WTC11 (cell line): ENCODE measurements at regions not wholly inside any gene's neighbourhood (a gene's known extent, or its start where the extent isn't known, plus 50 kb on each side); places are given as distances from the start of the nearest gene placed in this dataset.
A peak's percentile ranks its signal among the peaks of the same experiment; 100 is the strongest.

Source experiments
- ATAC-seq: fragments of 200-7000 bp; cut with Tn5 transposase; 2 replicates; pipeline ENCODE4 v1.10.0; 2021; ENCODE audit warnings: mild to moderate bottlenecking, moderate library complexity
- CTCF ChIA-PET: fragments of 300-600 bp; sonication (Branson Sonifier 250); formaldehyde crosslinking; loops from one replicate; lab custom pipeline; 2021; ENCODE audit warnings: antibody characterized with exemption; lab: Charles Lee
- POLR2A ChIA-PET: fragments of 350-600 bp; sonication (Branson Sonifier 250); formaldehyde crosslinking; loops from one replicate; lab custom pipeline; 2021; ENCODE audit warnings: antibody characterized with exemption; lab: Charles Lee
- DNase-seq: peaks from one replicate; pipeline ENCODE4 v3.0.0; 2021; ENCODE audit warnings: low spot score
- H3K27ac Mint-ChIP-seq: 2 replicates; pipeline ENCODE4 v1.8.0; 2021; ENCODE audit warnings: mixed read lengths
- H3K27me3 Mint-ChIP-seq: 2 replicates; pipeline ENCODE4 v1.8.0; 2021; ENCODE audit warnings: low read depth, mild to moderate bottlenecking, moderate library complexity, mixed read lengths
- H3K36me3 Mint-ChIP-seq: 2 replicates; pipeline ENCODE4 v1.8.0; 2021; ENCODE audit warnings: mixed read lengths
- H3K4me1 Mint-ChIP-seq: 2 replicates; pipeline ENCODE4 v1.8.0; 2022; ENCODE audit warnings: mixed read lengths
- H3K4me3 Mint-ChIP-seq: 2 replicates; pipeline ENCODE4 v1.8.0; 2021; ENCODE audit warnings: mild to moderate bottlenecking, moderate library complexity, mixed read lengths
- H3K9me3 Mint-ChIP-seq: 2 replicates; pipeline ENCODE4 v1.8.0; 2021; ENCODE audit warnings: mixed read lengths
- ATF3 ChIP-seq: sonication (generic); formaldehyde crosslinking; conservative IDR thresholded peaks from 2 replicates; pipeline ENCODE4 v1.8.1; 2022; ENCODE audit warnings: mild to moderate bottlenecking, missing genetic modification reagents
- CDX4 ChIP-seq: fragments of 250-450 bp; sonication (Bioruptor Pico); IDR thresholded peaks from 2 replicates; pipeline ENCODE4 v1.9.0; 2021; ENCODE audit warnings: moderate library complexity, mild to moderate bottlenecking, inconsistent platforms, borderline replicate concordance
- CREM ChIP-seq: sonication (generic); formaldehyde crosslinking; IDR thresholded peaks from 2 replicates; pipeline ENCODE4 v1.8.1; 2022; ENCODE audit warnings: mild to moderate bottlenecking, missing genetic modification reagents, moderate library complexity
- GABPB1 ChIP-seq: sonication (generic); formaldehyde crosslinking; IDR thresholded peaks from 2 replicates; pipeline ENCODE4 v1.8.1; 2023; ENCODE audit warnings: mild to moderate bottlenecking, missing genetic modification reagents
- GTF2I ChIP-seq: fragments of 250-450 bp; sonication (Bioruptor Pico); conservative IDR thresholded peaks from 2 replicates; pipeline ENCODE4 v1.4.0; 2021; ENCODE audit warnings: mild to moderate bottlenecking
- JUN ChIP-seq: sonication (generic); formaldehyde crosslinking; IDR thresholded peaks from 2 replicates; pipeline ENCODE4 v1.8.0; 2023; ENCODE audit warnings: mild to moderate bottlenecking, missing genetic modification reagents
- MAX ChIP-seq: sonication (generic); formaldehyde crosslinking; IDR thresholded peaks from 2 replicates; pipeline ENCODE4 v1.8.0; 2022; ENCODE audit warnings: mild to moderate bottlenecking, missing genetic modification reagents
- NR2C2 ChIP-seq: sonication (generic); formaldehyde crosslinking; IDR thresholded peaks from 2 replicates; pipeline ENCODE4 v1.8.0; 2022; ENCODE audit warnings: mild to moderate bottlenecking, missing genetic modification reagents
- TP53 ChIP-seq: sonication (generic); formaldehyde crosslinking; IDR thresholded peaks from 2 replicates; pipeline ENCODE4 v1.8.1; 2023; ENCODE audit warnings: mild to moderate bottlenecking, missing genetic modification reagents
- ZMAT4 ChIP-seq: fragments of 250-450 bp; sonication (Bioruptor Pico); IDR thresholded peaks from 2 replicates; pipeline ENCODE4 v1.9.0; 2021; ENCODE audit warnings: mild to moderate bottlenecking
- ZNF121 ChIP-seq: sonication (generic); formaldehyde crosslinking; IDR thresholded peaks from 2 replicates; pipeline ENCODE4 v1.8.0; 2023; ENCODE audit warnings: missing genetic modification reagents
- ZNF138 ChIP-seq: sonication (generic); formaldehyde crosslinking; conservative IDR thresholded peaks from 2 replicates; pipeline ENCODE4 v1.8.1; 2022; ENCODE audit warnings: mild to moderate bottlenecking, moderate library complexity, missing genetic modification reagents
- ZNF423 ChIP-seq: fragments of 250-450 bp; sonication (Bioruptor Pico); IDR thresholded peaks from 2 replicates; pipeline ENCODE4 v2.1.2; 2022; ENCODE audit warnings: mild to moderate bottlenecking, moderate library complexity
- TF ChIP-seq, protein P1 (sequence below): fragments of 250-450 bp; sonication (Bioruptor Pico); IDR thresholded peaks from 2 replicates; pipeline ENCODE4 v1.9.0; 2021; ENCODE audit warnings: mild to moderate bottlenecking, borderline replicate concordance

DNA sequence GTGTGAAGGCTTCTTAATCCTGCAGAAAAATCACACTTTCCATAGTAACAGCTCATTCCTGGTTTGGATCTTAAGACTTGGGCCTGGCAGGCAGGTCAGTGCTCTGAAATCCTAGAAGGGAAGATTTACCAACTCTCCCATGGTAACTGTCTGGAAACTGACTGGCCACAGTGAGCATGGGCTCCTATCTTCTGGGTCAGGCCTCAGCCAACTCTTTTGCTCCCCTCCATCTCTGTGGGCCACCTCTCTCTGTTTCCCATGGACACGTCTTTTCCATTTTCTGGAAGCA is 86.7 kb downstream of the ACAA2 start:
- no peaks in the 10 kb centered on the region for H3K9me3 Mint-ChIP-seq
- H3K4me3 Mint-ChIP-seq = no peak overlapping the region
- H3K27ac Mint-ChIP-seq = peak overlapping the region; percentile 98
- DNase-seq = no peak
- peaks cover 37% of the 10 kb centered on the region for H3K4me1 Mint-ChIP-seq
- POLR2A ChIA-PET = interaction anchor here (1.5 kb wide), 1 partner anchor 114 kb away, joined by 5 read pairs; no protein-coding TSS in a partner anchor
- TF ChIP-seq NR2C2 (CRISPR knock-in tag) (no peak), MAX (CRISPR knock-in tag) (0 out of 2 replicates have a peak, but pooled peaks have one; percentile 1)
- H3K27me3 Mint-ChIP-seq = no peaks in the 10 kb centered on the region
- CTCF ChIA-PET = interaction anchor here (0.5 to 2.1 kb wide), 15 partner anchors 10 to 216 kb away, joined by 3 to 11 read pairs (median 4); partner anchors contain the start of gene LIPG
- H3K36me3 Mint-ChIP-seq = no peaks in the 10 kb centered on the region
- ATAC-seq = no peak

GRCh38 chr18:49725809-49726674 is 87.3 kb downstream of the ACAA2 start:
- Mint-ChIP-seq H3K9me3 (no peaks in the 10 kb centered on the region), H3K27ac (peak overlapping the region; percentile 98), H3K4me1 (peaks cover 31% of the 10 kb centered on the region), H3K27me3 (no peaks in the 10 kb centered on the region), H3K4me3 (no peak overlapping the region), H3K36me3 (no peaks in the 10 kb centered on the region)
- ATAC-seq (peak; percentile 97), DNase-seq (peak; percentile 61)
- CTCF ChIA-PET = interaction anchor here (0.5 to 2.1 kb wide), 15 partner anchors 10 to 215 kb away, joined by 3 to 11 read pairs (median 3); partner anchors contain the start of gene LIPG
- TF ChIP-seq TP53 (CRISPR knock-in tag) = no peak
- 0 out of 2 replicates have a peak, but pooled peaks have one; percentile 30 for TF ChIP-seq MAX (CRISPR knock-in tag)
- no peak for TF ChIP-seq CREM (CRISPR knock-in tag)
- no peak for TF ChIP-seq CDX4 (CRISPR knock-in tag)
- TF ChIP-seq GTF2I (CRISPR knock-in tag) = no peak
- no peak for TF ChIP-seq ZNF121
- TF ChIP-seq, protein P1, sequence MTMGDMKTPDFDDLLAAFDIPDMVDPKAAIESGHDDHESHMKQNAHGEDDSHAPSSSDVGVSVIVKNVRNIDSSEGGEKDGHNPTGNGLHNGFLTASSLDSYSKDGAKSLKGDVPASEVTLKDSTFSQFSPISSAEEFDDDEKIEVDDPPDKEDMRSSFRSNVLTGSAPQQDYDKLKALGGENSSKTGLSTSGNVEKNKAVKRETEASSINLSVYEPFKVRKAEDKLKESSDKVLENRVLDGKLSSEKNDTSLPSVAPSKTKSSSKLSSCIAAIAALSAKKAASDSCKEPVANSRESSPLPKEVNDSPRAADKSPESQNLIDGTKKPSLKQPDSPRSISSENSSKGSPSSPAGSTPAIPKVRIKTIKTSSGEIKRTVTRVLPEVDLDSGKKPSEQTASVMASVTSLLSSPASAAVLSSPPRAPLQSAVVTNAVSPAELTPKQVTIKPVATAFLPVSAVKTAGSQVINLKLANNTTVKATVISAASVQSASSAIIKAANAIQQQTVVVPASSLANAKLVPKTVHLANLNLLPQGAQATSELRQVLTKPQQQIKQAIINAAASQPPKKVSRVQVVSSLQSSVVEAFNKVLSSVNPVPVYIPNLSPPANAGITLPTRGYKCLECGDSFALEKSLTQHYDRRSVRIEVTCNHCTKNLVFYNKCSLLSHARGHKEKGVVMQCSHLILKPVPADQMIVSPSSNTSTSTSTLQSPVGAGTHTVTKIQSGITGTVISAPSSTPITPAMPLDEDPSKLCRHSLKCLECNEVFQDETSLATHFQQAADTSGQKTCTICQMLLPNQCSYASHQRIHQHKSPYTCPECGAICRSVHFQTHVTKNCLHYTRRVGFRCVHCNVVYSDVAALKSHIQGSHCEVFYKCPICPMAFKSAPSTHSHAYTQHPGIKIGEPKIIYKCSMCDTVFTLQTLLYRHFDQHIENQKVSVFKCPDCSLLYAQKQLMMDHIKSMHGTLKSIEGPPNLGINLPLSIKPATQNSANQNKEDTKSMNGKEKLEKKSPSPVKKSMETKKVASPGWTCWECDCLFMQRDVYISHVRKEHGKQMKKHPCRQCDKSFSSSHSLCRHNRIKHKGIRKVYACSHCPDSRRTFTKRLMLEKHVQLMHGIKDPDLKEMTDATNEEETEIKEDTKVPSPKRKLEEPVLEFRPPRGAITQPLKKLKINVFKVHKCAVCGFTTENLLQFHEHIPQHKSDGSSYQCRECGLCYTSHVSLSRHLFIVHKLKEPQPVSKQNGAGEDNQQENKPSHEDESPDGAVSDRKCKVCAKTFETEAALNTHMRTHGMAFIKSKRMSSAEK (CRISPR knock-in tag) = peak; percentile 9; the same call in 1 of the 2 replicates
- 0 out of 2 replicates have a peak, but pooled peaks have one; percentile 2 for TF ChIP-seq ZNF423
- TF ChIP-seq ZMAT4 = no peak
- no peak for TF ChIP-seq ZNF138 (CRISPR knock-in tag)
- no peak for TF ChIP-seq ATF3 (CRISPR knock-in tag)
- no peak for TF ChIP-seq JUN (CRISPR knock-in tag)
- TF ChIP-seq GABPB1 (CRISPR knock-in tag) = no peak
- POLR2A ChIA-PET = interaction anchor here (1.5 kb wide), 1 partner anchor 113 kb away, joined by 5 read pairs; no protein-coding TSS in a partner anchor
